ENCODE measurements at regions not wholly inside any gene's neighbourhood (a gene's known extent, or its start where the extent isn't known, plus 50 kb on each side); places are given as distances from the start of the nearest gene placed in this dataset.

DNA sequence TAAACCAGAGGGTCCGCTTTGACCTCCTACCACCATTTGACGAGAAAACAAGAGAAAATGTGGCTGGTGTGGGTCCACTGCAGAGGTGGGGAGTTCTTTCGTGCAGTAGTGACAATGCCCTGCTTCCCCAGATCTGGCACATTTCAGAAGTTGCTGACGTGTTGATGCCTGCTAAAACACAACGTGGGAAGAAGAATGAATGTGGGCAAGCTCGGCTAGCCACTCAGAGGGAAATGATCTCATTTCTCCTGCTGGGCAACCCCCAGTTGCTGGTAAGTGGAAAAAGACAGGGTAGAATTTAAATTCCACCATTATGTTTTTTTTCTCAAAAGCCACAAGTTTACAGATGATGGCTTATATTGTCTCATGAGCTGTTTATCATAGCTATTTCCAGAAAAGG, 77.9 kb downstream of the LUZP4 start:
- TF ChIP-seq, protein P1, sequence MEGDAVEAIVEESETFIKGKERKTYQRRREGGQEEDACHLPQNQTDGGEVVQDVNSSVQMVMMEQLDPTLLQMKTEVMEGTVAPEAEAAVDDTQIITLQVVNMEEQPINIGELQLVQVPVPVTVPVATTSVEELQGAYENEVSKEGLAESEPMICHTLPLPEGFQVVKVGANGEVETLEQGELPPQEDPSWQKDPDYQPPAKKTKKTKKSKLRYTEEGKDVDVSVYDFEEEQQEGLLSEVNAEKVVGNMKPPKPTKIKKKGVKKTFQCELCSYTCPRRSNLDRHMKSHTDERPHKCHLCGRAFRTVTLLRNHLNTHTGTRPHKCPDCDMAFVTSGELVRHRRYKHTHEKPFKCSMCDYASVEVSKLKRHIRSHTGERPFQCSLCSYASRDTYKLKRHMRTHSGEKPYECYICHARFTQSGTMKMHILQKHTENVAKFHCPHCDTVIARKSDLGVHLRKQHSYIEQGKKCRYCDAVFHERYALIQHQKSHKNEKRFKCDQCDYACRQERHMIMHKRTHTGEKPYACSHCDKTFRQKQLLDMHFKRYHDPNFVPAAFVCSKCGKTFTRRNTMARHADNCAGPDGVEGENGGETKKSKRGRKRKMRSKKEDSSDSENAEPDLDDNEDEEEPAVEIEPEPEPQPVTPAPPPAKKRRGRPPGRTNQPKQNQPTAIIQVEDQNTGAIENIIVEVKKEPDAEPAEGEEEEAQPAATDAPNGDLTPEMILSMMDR (IDR thresholded peaks at IDR 0.05 in 4 of 5, conservative IDR thresholded peaks at IDR 0.05 in 1 of 5) = no peak
- TF ChIP-seq POLR2A (IDR thresholded peaks at IDR 0.05) = no peak
